IPS DF 6.9 (cell line): ENCODE measurements at regions not wholly inside any gene's neighbourhood (a gene's known extent, or its start where the extent isn't known, plus 50 kb on each side); places are given as distances from the start of the nearest gene placed in this dataset.
"Not testable (repeated sequence)": the region's sequence is repeated elsewhere in the genome, so short reads cannot be mapped to it uniquely, and the experiment has no call there.

Experiments
- DNase-seq: peaks from one replicate; pipeline ENCODE4 v3.0.0-alpha.2; 2013; ENCODE audit warnings: low read depth, low spot score
- H3K27ac ChIP-seq: one replicate; pipeline ENCODE4 v1.5.1; 2013; ENCODE audit warnings: low read length, control low read depth
- H3K27me3 ChIP-seq: 2 replicates; pipeline ENCODE4 v1.6.1; 2013; ENCODE audit warnings: mild to moderate bottlenecking, low read length; ENCODE audit not compliant: control insufficient read depth, insufficient read depth
- H3K36me3 ChIP-seq: 2 replicates; pipeline ENCODE4 v1.6.1; 2013; ENCODE audit warnings: low read length; ENCODE audit not compliant: control insufficient read depth, insufficient read depth
- H3K4me1 ChIP-seq: 2 replicates; pipeline ENCODE4 v1.6.1; 2013; ENCODE audit warnings: low read length; ENCODE audit not compliant: control insufficient read depth, insufficient read depth
- H3K4me3 ChIP-seq: 2 replicates; pipeline ENCODE4 v1.5.1; 2013; ENCODE audit warnings: mild to moderate bottlenecking, low read length
- H3K9me3 ChIP-seq: 2 replicates; pipeline ENCODE4 v1.6.1; 2013; ENCODE audit warnings: low read length, inconsistent platforms; ENCODE audit not compliant: control insufficient read depth, insufficient read depth
- WGBS: extraction: QIAGEN DNeasy Blood & Tissue Kit; methylation state at CpG from one replicate; pipeline ENCODE4 v1.1.7; 2013; ENCODE audit warnings: mixed read lengths, missing lambda C conversion rate; ENCODE audit not compliant: insufficient read length, insufficient coverage; 5-methylcytosine and 5-hydroxymethylcytosine counted together

DNA sequence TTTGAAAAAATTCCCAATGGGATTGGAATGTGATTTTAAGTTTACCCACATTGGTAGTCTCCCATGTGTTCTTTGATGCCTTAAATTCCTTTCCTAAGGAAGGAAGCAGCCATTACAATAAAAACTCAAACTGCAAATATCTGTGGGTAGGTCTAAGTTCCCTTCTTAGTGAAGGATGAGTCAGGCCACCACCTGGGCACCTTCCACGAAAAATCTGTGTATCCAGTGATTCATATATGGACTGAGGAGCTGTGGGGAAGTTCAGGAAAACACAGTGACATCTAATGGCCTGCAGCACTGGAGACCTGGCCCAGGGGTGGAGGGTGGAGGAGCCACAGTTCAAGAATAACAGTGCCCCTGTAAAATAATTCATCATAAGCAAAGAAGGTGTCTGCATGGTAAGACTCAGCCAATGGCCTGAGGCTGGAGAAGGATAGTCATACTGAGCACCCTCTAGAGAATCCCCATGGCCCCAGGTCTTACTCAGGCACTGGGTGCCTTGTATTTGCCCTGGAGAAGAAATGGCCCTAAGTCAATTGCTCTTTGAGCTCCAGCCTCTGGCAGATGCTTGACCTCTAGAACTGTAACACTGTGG lies 248.6 kb downstream of the SP3 start:
- no peak overlapping the region for H3K27ac ChIP-seq
- no CpG with 5 or more reads among the region's 1 CpG for WGBS
- no peak for DNase-seq

DNA sequence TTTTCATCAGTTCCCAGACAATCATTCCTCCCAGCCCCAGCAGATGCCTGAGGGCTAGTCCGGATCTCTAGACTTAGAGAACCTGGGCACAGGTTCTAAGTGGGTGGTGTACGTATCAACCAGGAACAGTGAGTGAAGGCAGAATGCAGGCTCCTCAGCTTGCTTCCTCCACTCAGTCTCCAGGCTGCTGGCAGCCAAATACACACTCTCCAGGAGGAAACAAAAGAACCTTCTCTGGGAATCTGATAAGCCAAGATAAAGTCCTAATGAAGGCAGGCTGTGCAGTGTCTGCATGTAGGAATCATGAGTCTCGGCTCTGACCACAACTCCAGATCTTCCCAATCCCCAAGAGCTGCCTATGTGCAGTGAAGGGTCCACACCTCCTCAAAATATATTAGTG lies 245.7 kb downstream of the SP3 start:
- no peak for DNase-seq
- no CpG with 5 or more reads among the region's 3 CpGs for WGBS
- Histone ChIP-seq H3K36me3 (no peaks in the 10 kb centered on the region), H3K4me3 (no peak overlapping the region), H3K27me3 (no peaks in the 10 kb centered on the region), H3K9me3 (no peaks in the 10 kb centered on the region), H3K4me1 (no peaks in the 10 kb centered on the region), H3K27ac (no peak overlapping the region)

More for the DNA sequence above, 248.6 kb downstream of the SP3 start:
- H3K9me3 ChIP-seq = no peaks in the 10 kb centered on the region
- H3K27me3 ChIP-seq = no peaks in the 10 kb centered on the region
- H3K4me3 ChIP-seq = no peak overlapping the region
- H3K4me1 ChIP-seq = no peaks in the 10 kb centered on the region
- no peaks in the 10 kb centered on the region for H3K36me3 ChIP-seq

DNA sequence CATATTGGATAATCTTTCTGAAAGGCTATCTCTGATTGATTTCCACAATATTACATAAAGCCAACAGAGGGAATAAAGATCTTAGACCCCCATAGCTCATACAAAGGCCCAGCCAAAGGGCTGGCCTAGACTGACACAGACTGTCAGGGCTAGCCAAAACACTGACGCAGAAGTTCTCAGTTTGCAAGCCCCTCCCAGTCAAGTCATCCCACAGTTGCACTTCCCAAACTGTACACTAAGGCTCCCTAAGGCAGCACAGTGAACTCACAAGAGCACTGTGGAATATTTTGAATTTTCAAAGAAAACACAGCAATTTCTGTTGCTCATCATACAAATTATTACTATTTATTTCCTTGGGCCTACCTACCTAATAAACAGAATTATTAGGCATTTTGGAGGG lies 244.9 kb downstream of the SP3 start:
- DNase-seq = no peak
- H3K27me3 ChIP-seq = no peaks in the 10 kb centered on the region
- no peaks in the 10 kb centered on the region for H3K9me3 ChIP-seq
- H3K4me1 ChIP-seq = no peaks in the 10 kb centered on the region
- H3K4me3 ChIP-seq = no peak overlapping the region
- H3K27ac ChIP-seq = no peak overlapping the region
- no peaks in the 10 kb centered on the region for H3K36me3 ChIP-seq
- no CpG with 5 or more reads among the region's 1 CpG for WGBS

DNA sequence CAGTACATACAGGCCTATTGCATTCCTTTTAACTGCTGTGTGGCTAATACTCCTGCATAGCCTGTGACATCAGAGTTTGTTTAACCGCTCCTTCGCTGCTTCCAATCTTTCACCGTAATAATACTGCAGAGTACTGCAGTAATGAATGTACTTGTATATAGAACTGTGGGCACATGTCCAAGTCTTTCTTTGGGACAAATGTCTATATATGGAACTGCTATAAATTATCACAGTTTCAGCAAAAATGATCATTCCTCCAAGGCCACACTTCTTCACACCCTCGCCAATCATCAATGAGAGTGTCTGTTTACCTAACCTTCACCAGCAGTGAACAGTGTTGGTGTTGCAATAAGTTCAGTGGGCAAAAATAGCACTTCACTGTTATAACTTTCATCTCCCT lies 230.4 kb downstream of the SP3 start:
- no peaks in the 10 kb centered on the region for H3K36me3 ChIP-seq
- DNase-seq = no peak
- no peaks in the 10 kb centered on the region for H3K4me1 ChIP-seq
- no peak overlapping the region for H3K27ac ChIP-seq
- no peaks in the 10 kb centered on the region for H3K27me3 ChIP-seq
- H3K9me3 ChIP-seq = no peaks in the 10 kb centered on the region
- H3K4me3 ChIP-seq = no peak overlapping the region
- WGBS = no CpG with 5 or more reads among the region's 4 CpGs

DNA sequence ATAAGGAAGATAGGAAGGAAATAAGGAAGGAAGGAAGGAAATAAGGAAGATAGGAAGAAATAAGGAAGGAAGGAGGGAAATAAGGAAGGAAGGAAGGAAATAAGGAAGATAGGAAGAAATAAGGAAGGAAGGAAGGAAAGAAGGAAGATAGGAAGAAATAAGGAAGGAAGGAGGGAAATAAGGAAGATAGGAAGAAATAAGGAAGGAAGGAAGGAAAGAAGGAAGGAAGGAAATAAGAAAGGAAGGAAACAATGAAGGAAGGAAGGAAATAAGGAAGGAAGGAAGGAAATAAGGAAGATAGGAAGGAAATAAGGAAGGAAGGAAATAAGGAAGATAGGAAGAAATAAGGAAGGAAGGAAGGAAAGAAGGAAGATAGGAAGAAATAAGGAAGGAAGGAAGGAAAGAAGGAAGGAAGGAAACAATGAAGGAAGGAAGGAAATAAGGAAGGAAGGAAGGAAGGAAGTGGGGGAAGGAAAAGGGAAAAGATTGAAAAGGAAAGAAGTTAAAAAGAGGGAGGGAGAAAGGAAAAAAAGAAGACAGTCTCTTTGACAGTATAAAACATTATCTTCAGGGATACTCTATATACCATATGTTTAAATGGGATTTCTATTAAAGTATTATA lies 227.1 kb downstream of the SP3 start:
- H3K27me3 ChIP-seq, DNase-seq, H3K4me3 ChIP-seq, H3K9me3 ChIP-seq, H3K36me3 ChIP-seq, H3K4me1 ChIP-seq, H3K27ac ChIP-seq: not testable (repeated sequence)

DNA sequence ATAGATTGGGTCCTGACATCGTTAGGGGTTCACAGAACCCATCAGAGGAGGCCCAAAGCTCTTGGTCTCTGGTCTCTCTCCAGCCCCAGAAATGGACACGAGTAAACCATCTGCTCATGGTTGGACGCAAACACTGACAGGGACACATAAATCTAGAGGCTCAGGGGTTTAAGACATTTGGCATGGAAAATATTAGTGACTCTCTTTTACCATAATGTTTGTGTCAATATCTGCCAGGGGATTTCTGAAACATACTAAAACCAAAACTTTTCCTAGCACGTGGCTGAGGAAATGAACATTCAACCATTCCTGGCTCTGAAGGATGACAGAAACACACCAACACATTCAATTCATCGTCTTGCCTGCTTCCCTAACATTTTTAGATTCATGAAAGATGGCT lies 226.2 kb downstream of the SP3 start:
- DNase-seq = no peak
- Histone ChIP-seq H3K4me1 (no peaks in the 10 kb centered on the region), H3K4me3 (no peak overlapping the region), H3K36me3 (no peaks in the 10 kb centered on the region), H3K27me3 (no peaks in the 10 kb centered on the region), H3K27ac (no peak overlapping the region), H3K9me3 (no peaks in the 10 kb centered on the region; the same call in 1 of the 2 replicates)
- WGBS = no CpG with 5 or more reads among the region's 5 CpGs

DNA sequence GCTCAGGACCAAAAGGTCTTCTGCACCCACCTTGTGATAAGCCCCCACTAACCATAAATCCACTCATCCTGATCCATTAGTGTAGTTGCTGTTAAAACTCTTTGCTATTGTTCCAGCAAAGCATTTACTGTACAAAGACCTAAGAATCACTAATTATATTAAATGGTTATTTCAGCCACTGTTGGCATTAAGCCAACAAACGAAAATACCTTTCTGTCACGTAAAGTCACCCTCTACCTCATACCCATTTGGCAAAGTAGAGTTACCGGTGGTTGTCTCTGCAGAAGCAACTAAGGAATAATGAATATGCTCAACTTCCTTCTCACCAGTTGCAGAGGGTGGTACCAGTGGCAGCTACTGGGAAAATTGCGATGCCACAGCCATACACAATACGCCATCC lies 224.5 kb downstream of the SP3 start:
- Histone ChIP-seq H3K27ac (no peak overlapping the region), H3K4me3 (no peak overlapping the region), H3K9me3 (no peaks in the 10 kb centered on the region; the same call in 1 of the 2 replicates), H3K36me3 (no peaks in the 10 kb centered on the region), H3K27me3 (no peaks in the 10 kb centered on the region), H3K4me1 (no peaks in the 10 kb centered on the region)
- no CpG with 5 or more reads among the region's 5 CpGs for WGBS
- no peak for DNase-seq

DNA sequence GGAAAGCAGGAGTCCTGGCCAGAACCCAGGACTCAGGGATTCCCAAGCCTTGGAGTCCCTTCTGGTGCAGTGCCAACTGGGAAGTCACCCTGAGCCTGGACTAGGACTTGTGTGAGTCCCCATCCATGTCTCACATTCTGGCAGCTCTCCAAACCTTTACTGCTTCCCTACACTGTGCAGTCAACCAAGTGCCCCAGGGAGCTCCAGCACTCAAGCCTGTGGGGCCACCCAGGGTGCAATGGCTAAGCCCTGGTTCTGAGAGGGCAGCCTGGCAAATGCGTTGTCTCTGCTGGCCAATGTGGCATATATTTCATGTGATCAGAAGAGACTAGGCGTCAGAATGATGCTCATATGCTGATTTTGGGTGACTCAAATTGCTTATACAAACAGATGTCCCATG lies 223.4 kb downstream of the SP3 start:
- WGBS = no CpG with 5 or more reads among the region's 2 CpGs
- H3K27ac ChIP-seq = no peak overlapping the region
- H3K9me3 ChIP-seq = no peaks in the 10 kb centered on the region; the same call in 1 of the 2 replicates
- no peaks in the 10 kb centered on the region for H3K36me3 ChIP-seq
- no peak overlapping the region for H3K4me3 ChIP-seq
- DNase-seq = no peak
- H3K27me3 ChIP-seq = no peaks in the 10 kb centered on the region
- H3K4me1 ChIP-seq = 0 out of 2 replicates have a peak, but pooled peaks cover 1% of the 10 kb centered on the region

DNA sequence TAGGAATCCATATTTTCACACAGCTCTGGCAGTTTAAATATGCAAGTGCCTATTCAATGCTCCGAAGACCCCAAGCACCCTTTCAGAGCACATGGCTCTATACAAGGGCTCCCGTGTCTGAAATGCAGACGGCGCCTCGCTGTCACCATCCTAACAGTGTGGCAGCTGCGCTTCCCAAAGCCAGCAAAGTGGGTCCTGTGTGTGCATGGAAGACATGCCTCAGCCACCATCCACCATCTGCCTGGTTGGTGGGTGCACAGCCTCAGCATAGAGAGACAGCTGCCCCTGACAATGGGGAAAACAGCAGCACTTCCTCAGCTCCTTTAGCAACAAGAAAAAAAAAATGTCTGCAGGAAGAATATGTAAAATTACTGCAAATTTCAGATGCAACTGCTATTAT lies 218.1 kb downstream of the SP3 start:
- Histone ChIP-seq H3K27ac (no peak overlapping the region), H3K9me3 (no peaks in the 10 kb centered on the region), H3K4me3 (no peak overlapping the region), H3K4me1 (peaks cover 6% of the 10 kb centered on the region; the same call in 1 of the 2 replicates), H3K36me3 (no peaks in the 10 kb centered on the region), H3K27me3 (no peaks in the 10 kb centered on the region)
- DNase-seq = no peak
- WGBS = no CpG with 5 or more reads among the region's 6 CpGs

DNA sequence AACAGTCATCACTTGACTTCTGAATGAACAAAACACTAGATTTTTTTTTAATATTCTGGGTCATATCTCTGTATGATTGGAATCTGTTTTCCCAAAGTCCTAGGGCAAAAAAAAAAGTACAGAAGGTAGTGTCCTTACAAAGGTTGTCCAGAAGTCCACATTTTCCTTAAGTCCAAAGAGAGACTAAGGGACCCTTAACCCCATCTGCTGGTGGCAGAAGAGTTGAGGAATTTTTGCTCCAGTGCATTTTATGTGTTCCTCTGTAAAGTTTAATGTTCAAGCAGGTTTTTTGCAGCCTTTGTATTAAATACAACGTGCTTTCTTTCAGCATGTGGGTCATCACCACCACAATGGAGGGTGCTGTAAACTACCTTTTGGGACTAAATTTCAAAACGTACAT lies 215.9 kb downstream of the SP3 start:
- H3K4me3 ChIP-seq = no peak overlapping the region
- no CpG with 5 or more reads among the region's 2 CpGs for WGBS
- DNase-seq = no peak
- H3K4me1 ChIP-seq = peaks cover 6% of the 10 kb centered on the region; the same call in 1 of the 2 replicates
- no peaks in the 10 kb centered on the region for H3K9me3 ChIP-seq
- H3K27ac ChIP-seq = no peak overlapping the region
- no peaks in the 10 kb centered on the region for H3K27me3 ChIP-seq
- no peaks in the 10 kb centered on the region for H3K36me3 ChIP-seq

DNA sequence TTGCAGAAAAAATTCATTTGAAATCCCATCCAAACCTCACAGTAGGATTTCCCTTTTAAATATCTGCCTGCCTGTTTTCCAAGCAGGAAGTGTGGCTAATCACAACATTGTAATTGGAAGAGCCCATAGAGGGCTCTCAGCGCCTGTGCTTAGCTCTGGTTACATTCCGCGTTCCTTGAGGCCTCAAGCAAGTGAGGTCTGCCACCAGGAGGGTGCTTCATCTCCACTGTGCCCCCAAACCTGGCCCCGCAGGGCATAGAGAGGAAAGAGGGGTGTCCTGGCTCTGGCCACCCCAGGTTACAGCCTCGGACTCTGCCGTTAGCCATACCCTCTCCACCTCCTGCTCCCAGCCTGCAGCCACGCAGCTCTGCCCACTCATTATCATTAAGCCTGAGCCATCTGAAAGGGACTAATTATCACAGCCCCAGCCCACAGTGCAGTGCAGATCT lies 214.8 kb downstream of the SP3 start:
- no CpG with 5 or more reads among the region's 7 CpGs for WGBS
- no peak overlapping the region for H3K27ac ChIP-seq
- DNase-seq = no peak
- no peaks in the 10 kb centered on the region for H3K9me3 ChIP-seq
- H3K36me3 ChIP-seq = no peaks in the 10 kb centered on the region
- no peak overlapping the region for H3K4me3 ChIP-seq
- no peaks in the 10 kb centered on the region for H3K27me3 ChIP-seq
- peaks cover 6% of the 10 kb centered on the region; the same call in 1 of the 2 replicates for H3K4me1 ChIP-seq
